ENCODE measurements at regions not wholly inside any gene's neighbourhood (a gene's known extent, or its start where the extent isn't known, plus 50 kb on each side); places are given as distances from the start of the nearest gene placed in this dataset.

GRCh38 chr6:170113141-170113540 lies 177.7 kb downstream of the DLL1 start:
- no peak for DNase-seq (ENCODE audit: low spot score)

DNA sequence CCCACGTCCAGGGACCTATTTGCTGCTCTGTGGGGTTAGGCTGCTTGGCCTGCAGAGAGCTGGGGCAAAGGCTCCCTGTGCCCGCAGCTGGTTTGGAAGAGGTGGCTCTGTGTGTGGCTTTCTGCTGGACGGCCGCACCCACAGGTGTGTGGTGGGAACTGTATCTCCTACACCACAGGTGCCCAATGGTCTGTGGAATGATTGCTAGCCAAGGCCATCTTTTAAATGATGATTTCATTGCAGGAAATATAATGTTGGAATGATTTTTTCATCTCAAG lies 178.4 kb downstream of the DLL1 start:
- DNase-seq (ENCODE audit: low spot score), result peak; percentile 8

GRCh38 chr6:170111816-170112582 lies 178.9 kb downstream of the DLL1 start:
- DNase-seq (ENCODE audit: low spot score), result no peak

GRCh38 chr6:170111141-170111664 lies 179.7 kb downstream of the DLL1 start:
- no peak for DNase-seq (ENCODE audit: low spot score)

DNA sequence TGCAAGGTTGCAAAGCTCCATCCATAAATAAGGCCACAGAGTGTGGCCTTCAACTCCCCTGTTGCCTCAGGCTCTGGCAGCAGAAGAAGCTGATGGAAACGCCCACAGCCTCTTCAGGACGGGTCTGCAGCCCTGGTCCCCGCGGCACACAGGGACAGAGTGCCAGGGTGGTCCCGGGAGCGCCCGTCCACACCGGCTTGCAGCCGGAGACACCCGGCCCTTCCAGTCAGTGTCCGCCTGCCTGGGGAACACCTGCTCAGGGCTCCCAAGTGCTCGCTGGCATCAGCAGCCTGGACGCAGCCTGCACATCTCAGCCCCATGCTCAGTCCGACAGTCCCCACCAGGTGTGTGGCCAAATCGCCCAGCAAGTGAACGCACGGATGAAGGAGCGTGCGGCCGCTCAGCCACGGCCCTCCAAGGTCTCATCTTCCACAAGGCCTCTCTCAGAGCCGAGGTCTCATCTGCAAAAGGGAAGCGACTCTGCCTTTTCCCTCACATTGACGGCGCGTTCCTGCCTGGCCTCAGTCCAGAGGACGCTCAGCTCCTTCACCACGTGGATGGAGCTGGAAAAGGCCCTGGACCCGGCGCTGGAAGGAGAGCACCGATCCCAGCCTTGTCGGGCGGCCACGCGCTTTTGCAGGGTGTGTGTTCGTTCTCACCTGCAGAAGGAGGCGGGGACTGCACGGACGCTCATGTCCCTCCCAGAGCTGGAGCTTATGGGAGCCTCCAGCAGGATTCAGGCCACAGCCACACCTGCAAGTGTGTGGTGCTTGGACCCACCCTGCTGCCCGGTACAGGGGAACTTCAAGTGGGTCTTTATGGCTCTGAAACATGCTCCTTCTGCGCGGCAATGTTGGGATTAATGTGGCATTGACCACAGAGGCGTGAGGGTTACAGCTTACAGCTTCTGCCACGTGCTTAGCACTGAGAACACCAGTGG lies 180.4 kb downstream of the DLL1 start:
- no peak for DNase-seq (ENCODE audit: low spot score)

DNA sequence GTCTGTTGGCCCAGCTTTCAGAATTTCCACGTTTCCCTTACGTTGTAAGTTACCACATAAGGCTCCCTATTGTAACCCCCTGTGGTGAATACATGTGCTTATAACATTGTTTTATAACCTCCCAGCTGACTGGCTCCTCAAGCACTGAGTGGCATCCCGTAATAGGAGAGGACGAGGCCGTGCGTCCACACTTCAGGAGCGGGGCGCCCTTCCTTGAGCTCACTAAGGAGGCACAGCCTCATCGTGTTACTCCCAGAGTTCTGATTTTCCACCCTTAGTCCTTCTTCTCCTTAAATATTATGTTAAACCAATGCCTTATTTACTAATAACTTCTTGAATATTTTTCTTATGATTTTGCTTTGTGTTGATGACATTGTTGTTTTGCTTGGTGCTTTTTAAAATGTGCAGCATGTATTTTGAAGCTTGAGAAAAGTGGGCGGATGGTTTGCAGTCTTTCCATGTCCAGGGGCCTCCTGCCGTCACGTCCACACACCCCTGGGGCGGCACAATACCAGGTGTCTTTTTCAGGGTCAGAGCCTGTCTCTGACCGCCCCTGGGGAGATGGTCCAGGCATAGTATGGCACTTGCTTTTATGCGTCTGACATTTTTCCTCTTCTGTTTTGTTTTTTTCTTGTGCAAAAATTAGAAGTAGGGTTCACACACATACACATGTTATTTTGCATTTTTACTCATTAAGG lies 181.8 kb downstream of the DLL1 start:
- DNase-seq (ENCODE audit: low spot score), result no peak

DNA sequence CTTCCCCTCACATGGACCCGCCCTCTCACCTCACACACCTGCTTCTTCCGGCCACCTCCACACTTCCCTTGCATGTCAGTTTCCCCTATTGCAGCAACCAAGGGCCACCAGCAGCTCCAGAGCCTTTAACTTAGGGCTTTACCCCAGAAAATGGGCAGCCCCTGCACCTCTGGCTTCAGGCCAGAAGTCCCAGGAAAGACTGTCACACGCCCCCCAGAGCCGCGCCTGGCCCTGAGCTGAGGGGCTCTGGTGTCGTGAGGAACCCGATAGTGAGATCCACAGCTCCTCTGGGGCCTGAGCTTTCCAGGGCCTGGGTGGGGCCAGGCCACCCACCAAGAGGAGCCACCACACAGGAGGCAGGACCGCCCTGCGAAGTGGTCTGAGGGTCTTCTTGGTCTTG lies 182.4 kb downstream of the DLL1 start:
- DNase-seq (ENCODE audit: low spot score), result no peak

- DNase-seq (ENCODE audit: low spot score), result no peak
Observed at GRCh38 chr6:170107606-170108222, 183.2 kb downstream of the DLL1 start.

DNA sequence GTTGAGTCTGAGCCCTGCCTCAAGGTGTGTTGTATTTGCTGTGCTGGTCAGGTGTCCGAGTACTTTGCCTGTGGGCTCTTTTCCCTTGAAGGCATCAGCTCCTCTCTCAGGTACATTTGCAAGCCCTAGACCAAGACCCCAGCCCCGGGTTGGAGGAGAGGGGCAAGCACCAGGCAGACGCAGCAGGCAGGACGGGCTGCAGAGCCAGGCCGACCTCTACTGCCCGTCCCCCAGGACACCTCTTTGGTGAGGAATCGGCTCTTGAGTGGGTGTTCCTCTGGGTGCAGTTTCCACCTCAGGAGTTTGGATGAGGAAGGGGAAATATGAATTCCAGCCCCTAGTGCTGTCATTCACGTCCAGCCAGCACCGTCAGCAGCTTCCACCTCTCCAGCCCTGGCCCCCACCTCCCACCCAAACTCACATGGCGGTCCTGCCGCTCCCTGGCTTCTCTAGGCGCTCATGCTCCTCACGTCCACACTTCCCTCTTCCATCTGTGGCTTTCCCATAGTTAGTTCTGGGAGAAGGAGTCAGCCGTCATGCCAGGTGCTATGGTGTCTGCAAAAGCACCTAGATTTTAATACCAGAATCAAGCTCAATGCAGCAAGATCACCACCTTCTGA lies 183.9 kb downstream of the DLL1 start:
- no peak for DNase-seq (ENCODE audit: low spot score)

- DNase-seq (ENCODE audit: low spot score), result no peak
Observed at GRCh38 chr6:170102582-170103481, 188.0 kb downstream of the DLL1 start.

DNA sequence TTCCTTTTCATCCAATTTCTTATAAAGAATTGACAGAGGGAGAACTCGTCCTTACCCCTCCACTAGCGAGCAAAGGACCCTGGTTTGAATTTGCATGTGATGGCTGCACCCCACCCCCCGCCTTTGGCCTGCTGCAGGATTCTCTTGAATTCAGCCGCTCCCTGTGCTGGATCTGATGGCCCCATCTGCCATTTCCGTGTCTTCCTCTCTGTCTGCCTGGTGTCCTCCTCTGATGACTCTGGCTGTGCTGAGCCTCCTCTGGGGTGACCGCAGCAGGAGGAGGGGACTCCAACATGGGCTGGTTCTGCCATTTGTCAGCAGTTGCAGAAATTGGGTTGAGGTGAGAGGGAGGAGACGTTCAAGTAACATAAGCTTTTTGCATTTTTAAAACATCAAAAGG lies 188.8 kb downstream of the DLL1 start:
- no peak for DNase-seq (ENCODE audit: low spot score)

DNA sequence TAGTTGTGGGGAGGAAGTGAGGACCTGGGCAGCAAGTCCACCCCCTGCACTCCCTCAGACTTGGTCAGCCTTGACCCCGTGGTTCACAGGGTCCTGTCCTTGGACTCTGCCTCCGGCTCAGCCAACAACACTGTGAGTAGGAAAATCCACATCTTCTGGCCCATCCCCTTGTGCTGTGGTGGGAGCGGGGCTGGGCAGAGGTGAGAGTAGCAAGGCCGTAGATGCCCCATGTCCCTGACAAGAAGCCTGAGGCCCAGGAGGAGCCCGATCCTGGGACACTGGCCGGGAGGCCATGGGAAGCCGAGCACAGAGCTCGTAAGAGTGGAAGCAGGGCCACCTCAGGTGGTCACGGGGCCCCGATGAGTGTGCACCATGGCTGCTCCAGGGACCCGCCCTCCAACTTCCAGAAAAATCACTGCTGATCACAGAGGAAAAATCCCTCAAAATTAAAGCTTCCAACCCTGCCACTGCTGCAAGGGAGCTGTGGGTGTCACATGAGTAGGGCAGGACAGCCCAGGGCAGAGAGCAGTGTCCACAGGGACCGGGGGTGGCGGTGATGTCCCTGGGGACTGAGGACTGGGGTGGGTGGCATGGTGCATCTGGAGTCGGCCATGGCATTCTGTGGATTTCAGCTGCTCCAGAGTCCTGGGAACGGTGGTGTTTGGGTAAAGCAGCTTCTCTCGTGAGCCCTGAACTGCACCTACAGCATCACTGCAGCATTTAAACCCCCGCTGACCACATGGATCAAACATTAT lies 189.4 kb downstream of the DLL1 start:
- no peak for DNase-seq (ENCODE audit: low spot score)

DNA sequence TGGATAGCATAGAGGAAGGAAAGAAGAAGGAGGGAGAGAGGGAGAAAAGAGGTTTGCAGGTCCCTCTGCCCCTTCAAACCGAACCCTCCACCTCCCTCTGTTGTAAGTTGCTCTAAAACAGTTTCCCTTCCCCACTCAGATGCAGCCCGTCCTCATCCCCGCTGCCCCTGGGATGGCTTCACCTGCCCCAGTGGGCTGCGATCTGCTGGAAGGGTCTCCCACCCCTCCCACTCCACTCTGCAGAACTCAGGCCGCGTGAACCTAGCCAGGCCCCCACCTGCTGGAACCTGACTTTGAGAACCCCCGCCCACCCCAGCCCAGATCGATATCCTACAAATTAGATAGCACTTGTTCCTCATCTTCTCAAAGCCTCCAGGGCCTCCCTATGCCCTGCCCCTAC lies 190.8 kb downstream of the DLL1 start:
- DNase-seq (ENCODE audit: low spot score), result no peak

GRCh38 chr6:170099387-170099786 lies 191.5 kb downstream of the DLL1 start:
- no peak for DNase-seq (ENCODE audit: low spot score)

DNA sequence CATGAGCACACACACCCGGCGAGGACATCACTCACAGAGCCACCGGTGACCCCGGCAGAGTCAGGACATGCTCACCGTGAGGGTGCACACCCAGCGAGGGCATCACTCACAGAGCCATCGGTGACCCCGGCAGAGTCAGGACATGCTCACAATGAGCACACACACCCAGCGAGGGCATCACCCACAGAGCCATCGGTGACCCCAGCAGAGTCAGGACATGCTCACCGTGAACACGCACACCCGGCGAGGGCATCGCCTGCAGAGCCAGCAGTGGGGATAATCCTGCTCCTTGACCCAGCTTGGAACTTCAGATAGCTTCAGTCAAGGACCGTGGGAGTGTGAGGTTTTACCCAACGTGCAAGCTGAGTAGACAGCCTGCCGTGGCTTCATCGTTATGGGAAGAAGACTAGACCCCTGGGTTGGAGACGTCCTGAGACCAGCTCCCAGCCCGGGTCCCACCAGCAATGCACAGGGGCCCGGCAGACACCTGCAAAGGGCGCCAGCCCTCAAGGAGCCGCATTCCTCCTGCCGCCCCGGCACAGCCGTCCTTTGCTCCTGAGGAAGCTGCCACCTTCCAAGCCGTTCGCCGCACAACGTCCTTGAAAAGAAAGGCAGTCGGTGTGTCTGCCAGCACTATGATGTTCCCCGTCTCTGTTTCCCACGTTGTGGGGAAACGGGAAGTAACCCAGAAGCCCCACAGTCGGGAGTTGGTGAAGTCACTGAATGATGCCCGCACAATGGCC lies 192.3 kb downstream of the DLL1 start:
- no peak for DNase-seq (ENCODE audit: low spot score)

DNA sequence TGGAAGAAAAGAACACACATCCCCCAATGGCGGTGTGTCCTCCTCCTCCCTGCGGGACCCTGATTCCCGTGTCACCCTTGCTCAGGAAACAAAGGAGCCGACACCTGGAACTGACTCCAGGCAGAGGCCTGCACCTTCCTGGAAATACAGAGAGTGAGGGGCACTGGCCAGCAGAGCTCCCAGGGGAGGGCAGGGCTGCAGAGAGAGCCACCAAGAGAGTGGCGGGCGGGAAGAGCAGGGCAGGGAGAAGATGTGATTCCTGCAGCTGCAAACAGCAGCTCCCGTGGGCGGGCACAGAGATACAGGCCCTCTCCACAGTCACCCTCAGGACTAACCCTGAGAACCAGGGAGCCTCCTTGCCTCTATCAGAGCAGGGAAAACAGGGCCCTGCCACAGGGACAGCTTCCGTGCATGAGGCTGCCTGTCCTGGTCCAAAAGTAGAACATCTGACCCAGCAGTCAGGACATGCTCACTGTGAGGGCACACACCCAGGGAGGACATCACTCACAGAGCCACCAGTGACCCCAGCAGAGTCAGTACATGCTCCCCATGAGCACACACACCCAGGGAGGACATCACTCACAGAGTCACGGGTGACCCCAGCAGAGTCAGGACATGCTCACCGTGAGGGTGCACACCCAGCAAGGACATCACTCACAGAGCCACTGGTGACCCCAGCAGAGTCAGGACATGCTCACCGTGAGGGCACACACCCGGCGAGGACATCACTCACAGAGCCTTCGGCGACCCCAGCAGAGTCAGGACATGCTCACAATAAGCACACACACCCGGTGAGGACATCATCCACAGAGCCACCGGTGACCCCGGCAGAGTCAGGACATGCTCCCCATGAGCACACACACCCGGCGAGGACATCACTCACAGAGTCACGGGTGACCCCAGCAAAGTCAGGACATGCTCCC lies 193.1 kb downstream of the DLL1 start:
- DNase-seq (ENCODE audit: low spot score), result no peak

GRCh38 chr6:170096803-170097504 lies 193.9 kb downstream of the DLL1 start:
- DNase-seq (ENCODE audit: low spot score), result no peak
